ENCODE measurements at regions not wholly inside any gene's neighbourhood (a gene's known extent, or its start where the extent isn't known, plus 50 kb on each side); places are given as distances from the start of the nearest gene placed in this dataset.

- Histone ChIP-seq H2AFZ (ENCODE audit: low read length) (no peak overlapping the region), H3K9ac (ENCODE audit: low read depth, low read length, poor library complexity, severe bottlenecking) (no peak overlapping the region), H3F3A (ENCODE audit: low read depth) (no peaks in the 10 kb centered on the region), H3K79me2 (ENCODE audit: insufficient read depth, low read length) (no peaks in the 10 kb centered on the region), H4K20me1 (ENCODE audit: insufficient read depth, low read length, poor library complexity, severe bottlenecking) (no peaks in the 10 kb centered on the region), H3K4me2 (ENCODE audit: low read depth, low read length, poor library complexity, severe bottlenecking) (no peak overlapping the region), H3K27me3 (ENCODE audit: insufficient read depth, low read length, poor library complexity, severe bottlenecking) (no peaks in the 10 kb centered on the region), H3K9me2 (replicated peaks; ENCODE audit: low read depth, low read length) (no peaks in the 10 kb centered on the region), H3K36me3 (ENCODE audit: insufficient read depth, low read length) (no peaks in the 10 kb centered on the region), H3K9me3 (ENCODE audit: insufficient read depth, low read depth, low read length) (no peaks in the 10 kb centered on the region), H3K4me1 (ENCODE audit: insufficient read depth, low read length, poor library complexity, severe bottlenecking) (no peaks in the 10 kb centered on the region), H3K4me3 (ENCODE audit: low read length, poor library complexity, severe bottlenecking) (no peak overlapping the region)
- TF ChIP-seq, protein P1, sequence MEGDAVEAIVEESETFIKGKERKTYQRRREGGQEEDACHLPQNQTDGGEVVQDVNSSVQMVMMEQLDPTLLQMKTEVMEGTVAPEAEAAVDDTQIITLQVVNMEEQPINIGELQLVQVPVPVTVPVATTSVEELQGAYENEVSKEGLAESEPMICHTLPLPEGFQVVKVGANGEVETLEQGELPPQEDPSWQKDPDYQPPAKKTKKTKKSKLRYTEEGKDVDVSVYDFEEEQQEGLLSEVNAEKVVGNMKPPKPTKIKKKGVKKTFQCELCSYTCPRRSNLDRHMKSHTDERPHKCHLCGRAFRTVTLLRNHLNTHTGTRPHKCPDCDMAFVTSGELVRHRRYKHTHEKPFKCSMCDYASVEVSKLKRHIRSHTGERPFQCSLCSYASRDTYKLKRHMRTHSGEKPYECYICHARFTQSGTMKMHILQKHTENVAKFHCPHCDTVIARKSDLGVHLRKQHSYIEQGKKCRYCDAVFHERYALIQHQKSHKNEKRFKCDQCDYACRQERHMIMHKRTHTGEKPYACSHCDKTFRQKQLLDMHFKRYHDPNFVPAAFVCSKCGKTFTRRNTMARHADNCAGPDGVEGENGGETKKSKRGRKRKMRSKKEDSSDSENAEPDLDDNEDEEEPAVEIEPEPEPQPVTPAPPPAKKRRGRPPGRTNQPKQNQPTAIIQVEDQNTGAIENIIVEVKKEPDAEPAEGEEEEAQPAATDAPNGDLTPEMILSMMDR (conservative IDR thresholded peaks at IDR 0.05; ENCODE audit: low read length), result no peak
- TF ChIP-seq EZH2phosphoT487 (IDR thresholded peaks at IDR 0.05; ENCODE audit: borderline replicate concordance), result no peak
These were observed 69.3 kb upstream of the ATL2 start for GRCh38 chr2:38446418-38446817.

- Histone ChIP-seq H3K4me1 (ENCODE audit: insufficient read depth, low read length, poor library complexity, severe bottlenecking) (peaks cover under 1% of the 10 kb centered on the region), H4K20me1 (ENCODE audit: insufficient read depth, low read length, poor library complexity, severe bottlenecking) (no peaks in the 10 kb centered on the region), H3F3A (ENCODE audit: low read depth) (no peaks in the 10 kb centered on the region), H3K9me2 (replicated peaks; ENCODE audit: low read depth, low read length) (no peaks in the 10 kb centered on the region), H2AFZ (ENCODE audit: low read length) (no peak overlapping the region), H3K79me2 (ENCODE audit: insufficient read depth, low read length) (no peaks in the 10 kb centered on the region), H3K9me3 (ENCODE audit: insufficient read depth, low read depth, low read length) (no peaks in the 10 kb centered on the region), H3K36me3 (ENCODE audit: insufficient read depth, low read length) (no peaks in the 10 kb centered on the region), H3K4me2 (ENCODE audit: low read depth, low read length, poor library complexity, severe bottlenecking) (no peak overlapping the region), H3K27me3 (ENCODE audit: insufficient read depth, low read length, poor library complexity, severe bottlenecking) (no peaks in the 10 kb centered on the region), H3K4me3 (ENCODE audit: low read length, poor library complexity, severe bottlenecking) (no peak overlapping the region), H3K9ac (ENCODE audit: low read depth, low read length, poor library complexity, severe bottlenecking) (no peak overlapping the region)
- TF ChIP-seq, protein P1 (conservative IDR thresholded peaks at IDR 0.05; ENCODE audit: low read length), result no peak
- no peak for TF ChIP-seq EZH2phosphoT487 (IDR thresholded peaks at IDR 0.05; ENCODE audit: borderline replicate concordance)
These were observed 67.2 kb upstream of the ATL2 start for GRCh38 chr2:38444247-38444646.

DNA sequence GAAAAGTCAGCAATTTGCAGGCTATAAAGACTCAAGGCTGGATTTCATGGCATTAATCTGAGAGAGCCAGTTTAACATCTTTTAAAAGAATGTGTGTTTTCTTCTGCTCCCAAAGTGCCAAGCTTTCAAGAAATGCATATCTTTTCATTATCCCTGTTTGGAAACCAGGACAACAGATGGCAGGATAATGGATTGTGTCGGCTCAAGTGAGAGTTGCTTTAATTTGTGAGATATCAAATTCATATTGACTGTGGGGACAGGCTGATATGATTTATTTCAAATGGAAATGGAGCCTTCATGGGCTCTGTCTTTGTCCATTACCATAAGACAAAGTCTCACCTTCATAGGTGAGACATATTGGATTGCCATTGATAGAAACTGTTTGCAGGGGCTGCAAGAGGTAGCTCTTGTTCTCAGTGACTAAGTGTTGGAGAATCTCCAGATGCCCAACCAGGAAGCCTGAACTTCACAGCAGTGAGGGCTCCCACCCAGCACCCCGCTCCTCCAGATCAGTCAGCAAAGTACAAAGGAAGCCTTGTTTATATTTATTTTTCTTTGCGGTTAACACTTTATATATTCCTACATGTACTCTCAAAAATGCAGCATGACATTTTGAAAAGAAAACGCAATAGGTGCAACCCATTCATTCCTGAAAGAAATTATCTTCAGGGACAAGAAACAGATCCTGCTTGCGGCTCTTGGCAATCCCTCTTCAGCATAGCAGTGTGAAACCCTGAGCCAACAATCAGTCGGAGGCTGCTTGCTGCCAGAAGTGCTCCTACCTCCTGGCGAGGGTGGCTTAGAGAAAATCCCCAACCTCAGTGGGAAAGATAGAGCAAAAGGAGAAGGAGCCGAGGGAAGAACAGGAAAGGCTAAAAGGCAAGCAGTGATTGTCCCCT, 65.8 kb upstream of the ATL2 start:
- Histone ChIP-seq H3K4me3 (ENCODE audit: low read length, poor library complexity, severe bottlenecking) (no peak overlapping the region), H3K9ac (ENCODE audit: low read depth, low read length, poor library complexity, severe bottlenecking) (no peak overlapping the region), H2AFZ (ENCODE audit: low read length) (no peak overlapping the region), H3K9me2 (replicated peaks; ENCODE audit: low read depth, low read length) (no peaks in the 10 kb centered on the region), H4K20me1 (ENCODE audit: insufficient read depth, low read length, poor library complexity, severe bottlenecking) (no peaks in the 10 kb centered on the region), H3K4me1 (ENCODE audit: insufficient read depth, low read length, poor library complexity, severe bottlenecking) (peaks cover 6% of the 10 kb centered on the region), H3K4me2 (ENCODE audit: low read depth, low read length, poor library complexity, severe bottlenecking) (no peak overlapping the region), H3K79me2 (ENCODE audit: insufficient read depth, low read length) (no peaks in the 10 kb centered on the region), H3F3A (ENCODE audit: low read depth) (no peaks in the 10 kb centered on the region), H3K9me3 (ENCODE audit: insufficient read depth, low read depth, low read length) (no peaks in the 10 kb centered on the region), H3K27me3 (ENCODE audit: insufficient read depth, low read length, poor library complexity, severe bottlenecking) (no peaks in the 10 kb centered on the region), H3K36me3 (ENCODE audit: insufficient read depth, low read length) (no peaks in the 10 kb centered on the region)
- no peak for TF ChIP-seq EZH2phosphoT487 (IDR thresholded peaks at IDR 0.05; ENCODE audit: borderline replicate concordance)
- TF ChIP-seq, protein P1 (conservative IDR thresholded peaks at IDR 0.05; ENCODE audit: low read length), result no peak
